HG03108 (cell line): ENCODE measurements at regions not wholly inside any gene's neighbourhood (a gene's known extent, or its start where the extent isn't known, plus 50 kb on each side); places are given as distances from the start of the nearest gene placed in this dataset.
"Not testable (repeated sequence)": the region's sequence is repeated elsewhere in the genome, so short reads cannot be mapped to it uniquely, and the experiment has no call there.

ENCODE experiments used
- ATAC-seq: cut with Tn5 transposase; IDR thresholded peaks from one replicate; pipeline ENCODE4 v1.9.1; 2021; ENCODE audit warnings: moderate library complexity; ENCODE audit not compliant: unreplicated experiment

DNA sequence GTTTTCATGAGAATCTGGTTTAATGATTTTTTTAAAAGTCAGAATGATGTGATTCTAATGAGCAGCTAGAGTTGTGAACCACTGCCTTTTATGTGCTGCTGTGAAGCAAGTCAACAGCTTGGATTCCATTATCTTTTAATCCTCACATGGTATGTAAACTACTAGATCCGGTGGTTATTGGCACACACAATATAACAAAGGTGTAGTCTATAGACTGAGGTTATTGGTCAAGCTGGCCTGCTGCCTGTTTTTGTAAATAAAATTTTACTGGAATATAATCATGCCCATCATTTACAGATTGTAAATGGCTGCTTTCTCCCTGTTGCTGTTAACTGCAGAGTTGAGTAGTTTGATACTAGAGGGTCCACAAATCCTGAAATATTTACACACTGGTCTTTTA is 103.1 kb downstream of the OTOL1 start:
- no peak for ATAC-seq

DNA sequence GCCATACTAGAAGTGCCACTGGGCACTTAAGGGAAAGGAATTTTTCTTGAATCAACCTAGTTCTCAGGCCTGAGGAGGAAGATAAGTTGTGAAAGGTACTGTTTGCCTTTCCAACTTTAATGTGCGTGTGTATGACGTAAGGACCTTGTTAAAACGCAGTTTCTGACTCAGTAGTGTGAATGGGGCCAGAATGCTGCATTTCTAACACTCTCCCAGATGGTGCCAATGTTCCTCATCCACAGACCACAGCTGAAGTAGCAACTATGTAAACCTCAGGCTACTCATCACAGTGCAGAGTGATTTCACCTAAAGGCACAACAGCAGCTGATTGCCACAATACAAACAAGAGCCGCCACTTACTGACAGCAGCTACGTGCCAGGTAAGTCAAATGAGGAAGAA is 103.6 kb downstream of the OTOL1 start:
- no peak for ATAC-seq

DNA sequence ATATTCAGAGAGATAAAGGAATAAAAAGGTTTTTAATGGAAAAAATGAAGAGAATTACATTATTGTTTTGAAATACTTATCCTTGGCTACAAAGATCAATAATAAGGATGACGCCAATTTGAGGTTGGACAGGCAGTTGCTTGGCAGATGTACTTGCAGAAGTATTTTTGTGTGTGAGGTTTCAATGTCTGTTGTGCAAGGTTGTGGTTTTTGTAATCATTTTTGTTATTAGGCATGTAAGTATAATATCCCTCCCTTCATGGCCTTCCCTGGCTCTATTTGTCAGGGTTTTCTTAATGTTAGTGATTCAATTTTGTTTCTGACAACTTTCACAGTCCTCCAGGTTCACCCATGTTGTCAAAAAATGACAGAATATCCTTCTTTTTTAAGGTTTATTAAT is 105.9 kb downstream of the OTOL1 start:
- ATAC-seq: no peak

DNA sequence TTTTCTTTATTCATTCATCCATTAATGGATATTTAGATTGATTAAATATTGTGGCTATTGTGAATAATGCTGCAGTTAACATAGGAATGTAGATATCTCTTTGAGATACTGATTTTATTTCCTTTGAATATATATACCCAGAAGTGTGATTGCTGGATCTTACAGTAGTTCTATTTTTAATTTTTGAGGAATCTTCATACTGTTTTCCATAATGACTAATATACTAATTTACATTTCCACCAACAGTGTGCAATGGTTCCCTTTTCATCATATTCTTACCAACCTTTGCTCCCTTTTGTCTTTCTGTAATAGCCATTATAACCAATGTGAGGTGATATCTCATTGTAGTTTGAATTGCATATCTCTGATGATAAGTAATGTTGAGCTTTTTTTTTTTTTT is 106.3 kb downstream of the OTOL1 start:
- no peak for ATAC-seq

DNA sequence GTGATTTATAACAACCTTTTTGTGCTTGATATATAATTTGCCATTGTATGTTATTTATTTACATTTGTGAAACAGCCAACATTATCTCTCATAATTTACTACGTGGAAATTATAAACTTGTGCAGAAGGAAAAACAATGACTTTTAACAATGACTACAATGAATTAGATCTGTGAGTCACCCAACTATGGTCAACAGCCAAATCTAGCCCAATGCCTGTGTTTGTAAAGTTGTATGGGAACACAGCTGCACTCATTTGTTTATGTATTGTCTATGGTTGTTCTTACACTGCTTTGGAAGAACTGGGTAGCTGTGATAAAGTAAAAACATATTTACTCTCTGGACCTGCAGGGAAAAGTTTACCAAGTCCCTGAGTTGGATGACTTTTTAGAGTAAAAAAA is 110.4 kb downstream of the OTOL1 start:
- ATAC-seq: no peak

- ATAC-seq: no peak
Observed at GRCh38 chr3:161619351-161619750, 122.7 kb downstream of the OTOL1 start.

DNA sequence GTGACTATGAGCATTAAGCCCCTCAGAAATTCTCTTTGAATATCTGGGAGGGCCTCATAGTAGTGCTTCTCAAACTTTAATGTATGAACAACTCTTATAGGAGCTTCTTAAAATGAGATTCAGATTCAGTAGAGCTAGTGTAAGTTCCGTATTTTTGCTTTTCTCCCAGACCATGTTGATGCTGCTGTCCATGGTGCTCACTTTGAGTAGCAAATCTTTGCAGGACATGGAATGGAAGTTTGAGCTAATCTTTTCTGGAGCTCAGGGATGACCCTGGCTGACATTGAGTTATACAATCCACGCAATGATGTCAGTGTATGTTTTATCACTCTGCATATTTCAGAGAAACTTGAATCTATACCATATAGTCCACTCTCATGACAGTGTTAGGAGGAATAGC is 134.2 kb downstream of the OTOL1 start:
- ATAC-seq: no peak

- ATAC-seq: no peak
Observed at GRCh38 chr3:161631536-161631935, 134.9 kb downstream of the OTOL1 start.

GRCh38 chr3:161637559-161637958 is 141.0 kb downstream of the OTOL1 start:
- no peak for ATAC-seq

DNA sequence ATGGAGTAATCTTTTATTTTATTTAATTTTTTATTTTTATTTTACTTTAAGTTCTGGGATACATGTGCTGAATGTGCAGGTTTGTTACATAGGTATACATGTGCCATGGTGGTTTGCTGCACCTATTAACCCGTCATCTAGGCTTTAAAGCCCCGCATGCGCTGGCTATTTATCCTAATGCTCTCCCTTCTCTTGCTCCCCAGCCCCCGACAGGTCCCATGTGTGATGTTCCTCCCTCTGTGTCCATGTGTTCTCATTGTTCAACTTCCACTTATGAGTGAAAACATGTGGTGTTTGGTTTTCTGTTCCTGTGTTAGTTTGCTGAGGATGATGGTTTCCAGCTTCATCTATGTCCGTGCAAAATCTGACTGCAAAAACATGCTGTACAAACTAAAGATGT is 142.5 kb downstream of the OTOL1 start:
- ATAC-seq: not testable (repeated sequence)

- no peak for ATAC-seq
Observed at GRCh38 chr3:161640181-161640580, 143.6 kb downstream of the OTOL1 start.

GRCh38 chr3:161641287-161641686 is 144.7 kb downstream of the OTOL1 start:
- no peak for ATAC-seq

DNA sequence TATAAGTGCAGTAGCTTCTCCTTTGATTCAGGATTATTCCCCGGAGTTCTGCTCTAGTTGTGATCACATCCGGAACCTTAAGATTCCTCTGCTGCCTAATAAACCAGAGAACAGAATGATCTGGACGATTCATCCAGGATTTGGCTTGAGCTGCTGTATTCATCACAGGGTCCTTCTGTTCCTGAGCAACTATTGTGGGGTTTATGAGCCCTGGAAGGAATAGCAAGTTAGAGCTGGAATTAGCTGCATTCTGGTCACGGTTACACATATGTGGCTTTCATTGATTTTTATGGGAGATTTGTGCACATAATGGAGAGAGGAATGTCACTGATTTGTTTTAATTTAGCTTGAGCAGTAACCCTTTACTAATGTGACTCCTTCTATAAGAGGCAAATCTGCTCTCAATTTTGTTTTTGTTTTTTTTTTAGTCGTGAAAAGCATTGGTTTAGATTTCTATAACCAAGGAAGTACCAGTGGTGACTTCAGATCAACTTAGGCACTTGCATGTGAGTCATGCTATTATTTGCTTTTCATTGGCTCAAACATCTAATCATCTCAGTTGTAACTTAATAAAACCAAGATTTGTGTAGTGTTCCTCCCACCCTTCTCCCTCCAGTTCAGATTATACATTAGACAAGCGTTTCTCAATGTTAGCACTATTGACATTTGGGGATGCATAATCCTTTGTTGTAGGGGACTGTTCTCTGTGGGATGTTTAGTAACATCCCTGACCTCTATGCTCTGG is 148.5 kb downstream of the OTOL1 start:
- no peak for ATAC-seq

- ATAC-seq: no peak
Observed at GRCh38 chr3:161647936-161648470, 151.4 kb downstream of the OTOL1 start.

DNA sequence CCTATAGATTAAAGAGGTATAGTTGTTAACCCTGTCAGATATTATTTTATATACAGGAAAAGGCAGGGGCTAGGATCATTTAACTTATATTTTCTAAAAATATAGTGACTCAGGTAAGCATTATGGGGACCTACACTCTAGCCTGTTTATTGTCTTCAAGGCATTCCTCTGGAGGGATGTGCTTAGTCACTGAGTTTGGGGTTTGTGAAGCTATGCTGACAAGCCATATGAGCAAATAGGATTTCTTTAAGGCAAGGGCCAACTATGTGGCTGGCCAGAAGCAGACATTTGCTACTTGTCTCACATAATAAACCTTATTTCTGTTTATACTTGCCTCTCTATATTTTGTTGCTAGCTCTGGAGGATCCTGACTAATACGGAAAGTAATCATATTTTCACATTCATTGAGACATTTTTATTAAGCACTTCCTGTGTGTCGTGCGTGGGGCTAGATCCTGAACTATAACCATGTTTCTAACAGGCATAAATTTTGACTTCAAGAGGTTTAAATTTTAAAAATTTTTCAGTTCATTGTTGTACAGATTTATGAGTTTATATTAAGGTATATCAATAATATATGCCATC is 153.4 kb downstream of the OTOL1 start:
- ATAC-seq: no peak

- no peak for ATAC-seq
Observed at GRCh38 chr3:161657786-161658185, 161.2 kb downstream of the OTOL1 start.

DNA sequence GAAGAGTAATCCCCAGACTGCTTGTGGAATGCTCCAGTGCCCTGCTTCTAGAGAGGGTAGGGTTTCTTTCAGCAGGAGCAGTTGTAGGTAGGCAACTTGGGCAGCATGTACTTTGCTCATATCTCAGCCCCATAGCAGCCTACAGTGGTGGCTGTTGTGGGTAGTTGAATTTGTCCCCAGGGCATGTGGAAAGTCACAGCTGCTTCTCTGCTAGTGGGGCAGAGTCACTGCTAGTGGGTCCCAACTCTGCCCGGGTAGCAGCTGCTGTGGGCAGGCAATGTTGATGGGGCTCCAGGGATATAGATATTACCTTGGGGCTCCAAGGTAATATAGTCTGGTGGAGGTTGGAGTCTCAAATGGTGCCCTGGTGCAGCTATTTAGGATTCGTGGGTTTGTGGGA is 174.5 kb downstream of the OTOL1 start:
- no peak for ATAC-seq

GRCh38 chr3:161672478-161672877 is 175.9 kb downstream of the OTOL1 start:
- no peak for ATAC-seq

GRCh38 chr3:161673866-161674265 is 177.3 kb downstream of the OTOL1 start:
- no peak for ATAC-seq

- ATAC-seq: no peak
Observed at GRCh38 chr3:161674402-161674801, 177.8 kb downstream of the OTOL1 start.

GRCh38 chr3:161681831-161682230 is 185.2 kb downstream of the OTOL1 start:
- ATAC-seq: not testable (repeated sequence)

DNA sequence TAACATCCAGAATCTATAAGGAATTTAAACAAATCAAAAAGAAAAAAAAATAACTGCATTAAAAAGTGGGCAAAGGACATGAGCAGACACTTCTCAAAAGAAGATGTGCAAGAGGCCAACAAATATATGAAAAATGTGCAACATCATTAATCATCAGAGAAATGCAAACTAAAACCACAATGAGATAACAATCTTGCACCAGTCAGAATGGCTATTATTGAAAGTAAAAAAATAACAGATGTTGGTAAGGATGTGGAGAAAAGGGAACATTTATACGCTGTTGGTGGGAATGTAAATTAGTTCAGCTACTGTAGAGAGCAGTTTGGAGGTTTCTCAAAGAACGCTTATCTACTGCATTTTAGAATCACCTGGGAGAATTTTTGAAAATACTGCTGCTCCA is 186.1 kb downstream of the OTOL1 start:
- no peak for ATAC-seq
